ENCODE measurements at regions not wholly inside any gene's neighbourhood (a gene's known extent, or its start where the extent isn't known, plus 50 kb on each side); places are given as distances from the start of the nearest gene placed in this dataset.
"Not testable (repeated sequence)": the region's sequence is repeated elsewhere in the genome, so short reads cannot be mapped to it uniquely, and the experiment has no call there.

DNA sequence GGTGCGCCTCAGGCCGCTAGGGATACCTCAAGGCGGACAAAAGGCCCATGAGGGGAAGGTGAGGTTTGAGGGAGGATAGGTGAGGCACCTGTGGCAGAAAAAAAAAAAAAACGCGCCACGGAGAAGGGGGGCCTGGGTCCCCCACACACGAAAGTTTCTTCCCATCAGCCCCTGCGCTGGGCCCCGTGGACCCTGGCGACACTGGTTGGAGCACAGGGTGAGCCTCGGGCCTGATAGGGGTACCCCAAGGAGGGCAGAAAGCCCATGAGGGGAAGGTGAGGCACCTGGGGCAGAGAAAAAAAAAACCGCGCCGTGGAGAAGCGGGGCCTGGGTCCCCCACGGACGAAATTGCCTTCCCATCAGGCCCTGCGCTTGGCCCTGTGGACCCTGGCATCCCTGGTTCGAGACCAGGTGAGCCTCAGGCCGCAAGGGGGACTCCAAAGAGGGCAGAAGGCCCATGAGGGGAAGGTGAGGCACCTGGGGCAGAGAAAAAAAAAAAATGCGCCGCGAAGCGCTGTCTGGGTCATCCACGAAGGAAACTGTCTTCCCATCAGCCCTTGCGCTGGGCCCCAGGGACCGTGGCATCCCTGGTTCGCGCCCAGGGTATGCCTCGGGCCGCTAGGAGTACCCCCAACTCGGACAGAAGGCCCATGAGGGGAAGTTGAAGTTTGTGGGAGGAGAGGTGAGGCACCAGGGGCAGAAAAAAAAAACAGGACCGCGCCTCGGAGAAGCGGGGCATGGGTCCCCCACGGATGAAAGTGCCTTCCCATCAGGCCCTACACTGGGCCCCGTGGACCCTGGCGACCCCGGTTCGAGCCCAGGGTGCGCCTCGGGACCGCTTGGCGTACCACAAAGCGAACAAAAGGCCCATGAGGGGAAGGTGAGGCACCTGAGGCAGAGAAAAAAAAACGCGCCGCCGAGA is 226.2 kb downstream of the CCDC74A start:
- no peak for DNase-seq (ENCODE audit: low read depth)

DNA sequence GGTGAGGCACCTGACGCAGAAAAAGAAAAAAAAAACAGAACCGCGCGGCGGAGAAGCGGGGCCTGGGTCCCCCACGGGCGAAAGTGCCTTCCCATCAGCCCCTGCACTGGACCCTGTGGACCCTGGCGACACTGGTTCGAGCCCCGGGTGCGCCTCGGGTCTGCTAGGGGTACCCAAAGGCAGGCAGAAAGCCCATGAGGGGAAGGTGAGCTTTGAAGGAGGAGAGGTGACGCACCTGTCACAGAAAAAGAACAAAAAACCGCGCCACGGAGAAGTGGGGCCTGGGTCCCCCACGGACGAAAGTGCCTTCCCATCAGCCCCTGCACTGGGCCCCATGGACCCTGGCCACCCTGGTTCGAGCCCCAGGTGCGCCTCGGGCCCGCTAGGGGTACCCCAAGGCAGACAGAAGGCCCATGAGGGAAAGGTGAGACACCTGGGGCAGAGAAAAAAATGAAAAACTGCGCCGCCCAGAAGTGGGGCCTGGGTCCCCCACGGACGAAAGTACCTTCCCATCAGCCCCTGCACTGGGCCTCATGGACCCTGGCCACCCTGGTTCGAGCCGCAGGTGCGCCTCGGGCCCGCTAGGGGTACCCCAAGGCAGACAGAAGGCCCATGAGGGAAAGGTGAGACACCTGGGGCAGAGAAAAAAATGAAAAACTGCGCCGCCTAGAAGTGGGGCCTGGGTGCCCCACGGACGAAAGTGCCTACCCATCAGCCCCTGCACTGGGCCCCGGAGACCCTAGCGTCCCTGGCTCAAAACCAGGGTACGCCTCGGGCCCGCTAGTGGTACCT is 227.4 kb downstream of the CCDC74A start:
- no peak for DNase-seq (ENCODE audit: low read depth)

DNA sequence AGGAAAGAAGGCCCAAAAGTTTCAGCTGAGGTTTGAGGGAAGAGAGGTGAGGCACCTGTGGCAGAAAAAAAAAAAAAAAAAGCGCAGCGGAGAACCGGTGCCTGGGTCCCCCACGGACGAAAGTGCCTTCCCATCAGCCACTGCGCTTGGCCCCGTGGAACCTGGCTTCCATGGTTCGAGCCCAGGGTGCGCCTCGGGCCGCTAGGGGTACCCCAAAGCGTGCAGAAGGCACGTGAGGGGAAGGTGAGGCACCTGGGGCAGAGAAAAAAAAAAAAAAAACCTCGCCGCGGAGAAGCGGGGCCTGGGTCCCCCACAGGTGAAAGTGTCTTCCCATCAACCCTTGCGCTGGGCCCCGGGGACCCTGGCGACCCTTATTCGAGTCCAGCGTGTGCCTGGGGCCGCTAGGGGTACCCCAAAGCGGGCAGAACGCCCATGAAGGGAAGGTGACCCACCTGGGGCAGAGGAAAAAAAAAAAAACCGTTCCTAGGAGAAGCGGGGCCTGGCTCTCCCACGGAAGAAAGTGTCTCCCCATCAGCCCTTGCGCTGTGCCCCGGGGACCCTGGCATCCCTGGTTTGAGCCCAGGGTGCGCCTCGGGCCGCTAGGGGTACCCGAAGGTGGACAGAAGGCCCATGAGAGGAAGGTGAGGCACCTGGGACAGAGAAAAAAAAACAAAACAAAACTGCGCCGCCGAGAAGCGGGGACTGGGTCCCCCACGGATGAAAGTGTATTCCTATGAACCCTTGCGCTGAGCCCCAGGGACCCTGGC is 228.6 kb downstream of the CCDC74A start:
- DNase-seq (ENCODE audit: low read depth) = no peak

DNA sequence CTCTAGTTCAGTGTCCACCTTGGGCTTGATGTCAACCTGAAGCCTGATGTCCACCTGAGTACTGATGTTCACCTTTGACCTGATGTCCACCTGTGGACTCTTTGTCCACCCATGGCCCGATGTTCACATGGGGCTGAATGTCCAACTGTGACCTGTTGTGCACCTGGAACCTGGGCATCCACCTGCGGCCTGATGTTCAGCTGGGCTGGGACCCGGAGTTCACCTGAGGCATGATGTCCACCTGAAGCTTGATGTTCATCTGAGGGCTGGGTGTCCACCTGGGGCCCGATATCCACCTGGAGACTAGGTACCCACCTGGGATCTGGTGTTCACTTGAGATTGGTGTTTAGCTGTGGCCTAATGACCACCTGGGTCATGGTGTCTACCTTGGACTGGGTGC is 231.3 kb downstream of the CCDC74A start:
- not testable (repeated sequence) for DNase-seq (ENCODE audit: low read depth)

DNA sequence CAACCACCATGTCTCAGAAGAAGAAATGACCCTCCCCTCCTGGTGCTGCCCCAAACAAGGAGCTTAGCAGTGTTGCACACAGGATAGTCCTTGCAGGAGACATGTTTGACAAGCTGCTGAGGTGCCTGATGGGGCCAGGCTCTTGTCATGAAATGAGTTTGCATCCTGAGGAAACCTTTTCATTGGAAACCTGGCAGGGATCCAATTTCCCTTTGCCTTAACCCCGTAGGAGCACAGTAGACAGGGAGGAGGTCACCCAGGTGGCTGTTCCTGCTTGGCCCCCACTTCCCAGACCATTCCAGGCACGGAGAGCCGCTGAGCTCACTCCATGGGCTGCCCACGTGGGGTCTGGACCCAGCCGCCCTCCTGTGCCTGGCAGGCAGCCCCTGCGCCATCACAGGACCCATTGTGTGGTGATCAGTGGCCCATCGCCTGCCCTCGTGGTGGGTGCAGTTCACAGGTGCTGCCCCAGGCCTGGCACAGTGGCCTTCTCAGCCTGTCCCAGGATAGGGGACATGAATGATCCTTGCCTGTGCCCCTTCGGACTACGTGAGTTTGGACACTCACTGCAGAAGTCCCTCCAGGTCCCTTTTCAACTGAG is 247.4 kb downstream of the CCDC74A start:
- DNase-seq (ENCODE audit: low read depth) = not testable (repeated sequence)

DNA sequence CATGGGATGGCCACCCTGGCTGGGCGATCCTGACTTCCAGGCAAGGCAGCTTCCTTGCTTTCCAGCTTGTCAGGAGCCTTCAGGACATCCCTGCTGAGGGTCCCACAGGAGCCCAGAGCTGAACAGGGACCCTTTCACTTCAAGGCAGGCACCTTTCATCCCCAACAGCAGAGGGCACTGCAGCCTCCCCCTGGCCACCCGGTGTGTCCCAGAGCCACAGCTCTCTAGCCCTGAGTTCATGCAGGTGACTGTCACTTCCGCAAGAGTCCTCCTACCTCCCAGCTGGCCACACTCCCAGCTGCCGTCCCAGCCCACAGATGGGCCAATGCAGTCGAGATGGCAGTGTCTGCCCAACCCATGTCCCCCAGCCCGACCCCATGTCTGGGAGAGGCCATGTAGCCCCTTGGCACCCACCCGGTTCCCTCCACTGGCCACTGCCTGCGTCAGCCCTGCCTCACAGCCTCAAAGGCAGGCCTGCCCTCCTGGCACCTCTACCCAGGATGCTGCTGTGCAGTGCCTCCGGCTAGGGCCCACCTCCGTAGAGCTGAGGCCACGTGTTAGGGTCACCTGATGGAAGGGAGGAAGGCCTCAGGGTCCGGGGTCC is 248.3 kb downstream of the CCDC74A start:
- not testable (repeated sequence) for DNase-seq (ENCODE audit: low read depth)

DNA sequence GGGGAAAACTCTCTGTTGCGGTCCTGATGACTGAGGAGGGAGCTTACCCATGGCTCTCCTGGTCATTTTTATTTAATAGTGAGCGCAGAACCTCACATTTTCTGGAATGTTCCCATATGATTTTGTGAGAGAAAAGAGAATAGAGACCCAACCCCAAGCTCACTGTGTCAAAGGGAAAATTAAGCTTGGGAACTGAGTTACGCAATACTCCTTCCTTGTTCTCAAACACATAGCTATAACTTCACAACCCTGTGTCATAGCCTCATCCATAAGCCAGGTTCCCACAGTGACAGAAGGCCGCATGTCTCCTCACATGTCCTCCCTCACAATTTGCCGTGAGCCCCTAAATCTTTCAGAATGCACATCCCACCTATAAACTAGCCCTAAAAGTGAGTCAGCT is 252.8 kb downstream of the CCDC74A start:
- not testable (repeated sequence) for DNase-seq (ENCODE audit: low read depth)

DNA sequence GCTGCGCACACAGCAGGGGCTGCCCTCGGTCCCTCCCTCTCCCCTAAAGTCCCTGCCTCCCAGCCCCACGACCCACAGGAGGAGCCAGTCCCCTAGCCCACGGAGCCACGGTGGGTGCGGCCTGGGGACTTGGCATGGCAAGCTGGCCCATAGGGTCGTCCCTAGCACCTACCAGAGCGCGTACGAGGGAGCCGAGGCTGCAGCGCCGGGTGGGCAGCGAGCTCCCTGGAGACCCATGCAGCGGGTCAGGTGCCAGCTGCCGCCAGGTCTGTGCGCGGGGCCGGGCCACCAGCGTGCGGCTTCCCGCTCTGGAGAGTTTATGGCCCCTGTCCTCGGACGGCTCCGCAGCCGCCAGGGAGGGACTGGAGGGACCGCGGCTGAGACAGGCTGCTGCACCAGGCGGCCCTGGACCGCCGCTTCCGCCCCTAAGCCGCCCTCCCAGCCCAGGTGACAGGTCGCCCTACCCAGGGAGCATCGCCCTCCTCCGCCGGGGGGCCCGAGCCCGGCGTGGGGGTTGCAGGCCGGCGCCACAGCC is 273.6 kb downstream of the CCDC74A start:
- no peak for DNase-seq (ENCODE audit: low read depth)

DNA sequence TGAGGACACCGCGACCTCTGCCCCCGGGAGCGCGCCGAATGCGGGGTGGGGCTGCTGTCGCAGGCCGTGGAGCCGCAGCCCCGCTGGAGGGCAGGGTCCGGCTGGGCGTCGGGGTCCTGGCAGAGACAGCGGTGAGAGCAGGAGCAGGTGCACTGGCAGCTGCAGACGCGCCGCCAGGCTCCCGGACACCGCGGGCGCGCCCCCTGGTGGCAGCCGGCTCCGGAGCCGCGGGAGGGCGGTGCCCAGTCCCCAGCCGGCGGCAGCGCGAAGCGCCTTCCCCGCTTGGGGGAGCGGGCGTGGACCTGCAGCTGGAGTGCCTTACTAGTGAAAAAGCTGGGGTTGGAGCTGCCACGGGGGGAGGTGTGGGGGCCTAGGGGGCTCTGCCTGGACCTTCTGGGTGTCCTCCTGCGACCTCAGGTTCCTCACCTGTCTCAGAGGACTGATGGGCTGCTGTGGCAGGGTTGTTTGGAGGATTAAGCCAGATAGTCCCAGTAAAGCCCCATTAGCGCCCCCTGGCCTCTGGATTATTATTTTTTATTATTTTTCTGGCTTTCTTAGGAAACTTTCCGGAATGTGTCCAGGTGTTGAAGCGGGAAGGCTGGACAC is 274.2 kb downstream of the CCDC74A start:
- peak; percentile 28 for DNase-seq (ENCODE audit: low read depth)

DNA sequence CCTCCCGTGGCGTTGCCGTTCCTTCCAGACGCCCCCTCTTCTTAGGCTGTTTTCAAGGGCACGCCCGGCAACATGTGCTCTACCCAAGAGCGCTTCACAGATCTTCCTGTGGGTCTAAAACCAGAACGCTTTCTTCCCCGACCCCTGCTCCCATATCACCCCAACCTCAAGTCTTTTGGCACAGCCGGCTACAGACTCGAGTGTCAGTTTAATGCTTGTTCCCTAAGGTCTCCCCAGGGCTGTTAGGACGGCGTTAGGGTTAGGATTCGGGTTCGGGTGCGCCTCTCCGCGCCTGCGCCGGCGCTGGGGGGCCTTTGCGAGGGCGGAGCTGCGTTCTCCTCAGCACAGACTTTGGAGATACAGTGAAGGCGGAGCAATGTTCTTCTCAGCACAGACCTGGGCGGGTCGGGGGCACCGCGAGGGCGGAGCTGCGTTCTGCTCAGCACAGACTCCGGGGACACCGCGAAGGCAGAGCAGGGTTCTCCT is 274.7 kb downstream of the CCDC74A start:
- DNase-seq (ENCODE audit: low read depth) = not testable (repeated sequence)

DNA sequence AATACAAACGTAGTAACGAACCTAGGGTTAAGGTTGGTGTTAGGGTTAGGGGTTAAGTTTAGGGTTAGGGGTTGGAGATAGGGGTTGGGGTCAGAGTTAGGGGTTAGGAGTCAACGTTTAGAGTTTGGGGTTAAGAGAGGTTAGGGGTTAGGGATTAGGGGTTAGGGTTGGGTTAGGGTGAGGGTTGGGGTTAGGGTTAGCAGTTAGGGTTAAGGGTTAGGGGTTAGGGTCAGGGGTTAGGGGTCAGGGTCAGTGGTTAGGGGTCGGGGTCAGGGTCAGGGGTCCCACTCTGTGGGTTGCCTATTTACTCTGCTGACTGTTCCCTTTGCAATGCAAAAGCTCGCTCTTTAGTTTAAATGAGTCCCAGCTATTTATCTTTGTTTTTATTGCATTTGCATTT is 275.5 kb downstream of the CCDC74A start:
- not testable (repeated sequence) for DNase-seq (ENCODE audit: low read depth)

DNA sequence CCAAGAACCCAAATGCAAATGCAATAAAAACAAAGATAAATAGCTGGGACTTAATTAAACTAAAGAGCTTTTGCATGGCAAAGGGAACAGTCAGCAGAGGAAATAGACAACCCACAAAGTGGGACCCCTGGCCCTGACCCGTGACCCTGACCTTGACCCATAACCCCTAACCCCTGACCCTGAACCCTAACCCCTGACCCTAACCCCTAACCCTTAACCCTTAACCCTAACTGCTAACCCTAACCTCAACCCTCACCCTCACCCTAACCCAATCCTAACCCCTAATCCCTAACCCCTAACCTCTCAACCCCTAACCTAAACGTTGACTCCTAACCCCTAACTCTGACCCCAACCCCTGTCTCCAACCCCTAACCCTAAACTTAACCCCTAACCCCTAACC is 284.9 kb downstream of the CCDC74A start:
- DNase-seq (ENCODE audit: low read depth) = not testable (repeated sequence)

DNA sequence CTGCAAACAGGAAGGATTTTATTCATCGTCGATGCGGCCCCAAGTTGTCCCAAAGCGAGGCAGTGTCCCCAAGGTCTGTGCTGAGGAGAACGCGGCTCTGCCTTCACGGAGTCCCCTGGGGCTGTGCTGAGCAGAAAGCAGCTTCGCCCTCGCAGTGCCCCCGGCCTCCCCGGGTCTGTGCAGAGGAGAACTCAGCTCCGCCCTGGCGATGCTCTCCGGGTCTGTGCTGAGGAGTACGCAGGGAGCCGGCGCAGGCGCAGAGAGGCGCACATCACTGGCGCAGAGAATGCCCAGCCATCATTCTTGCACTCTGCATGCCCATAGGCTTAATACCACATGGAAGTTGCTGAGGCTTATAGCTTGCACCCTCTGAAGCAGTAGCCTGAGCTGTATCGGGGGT is 285.7 kb downstream of the CCDC74A start:
- not testable (repeated sequence) for DNase-seq (ENCODE audit: low read depth)

DNA sequence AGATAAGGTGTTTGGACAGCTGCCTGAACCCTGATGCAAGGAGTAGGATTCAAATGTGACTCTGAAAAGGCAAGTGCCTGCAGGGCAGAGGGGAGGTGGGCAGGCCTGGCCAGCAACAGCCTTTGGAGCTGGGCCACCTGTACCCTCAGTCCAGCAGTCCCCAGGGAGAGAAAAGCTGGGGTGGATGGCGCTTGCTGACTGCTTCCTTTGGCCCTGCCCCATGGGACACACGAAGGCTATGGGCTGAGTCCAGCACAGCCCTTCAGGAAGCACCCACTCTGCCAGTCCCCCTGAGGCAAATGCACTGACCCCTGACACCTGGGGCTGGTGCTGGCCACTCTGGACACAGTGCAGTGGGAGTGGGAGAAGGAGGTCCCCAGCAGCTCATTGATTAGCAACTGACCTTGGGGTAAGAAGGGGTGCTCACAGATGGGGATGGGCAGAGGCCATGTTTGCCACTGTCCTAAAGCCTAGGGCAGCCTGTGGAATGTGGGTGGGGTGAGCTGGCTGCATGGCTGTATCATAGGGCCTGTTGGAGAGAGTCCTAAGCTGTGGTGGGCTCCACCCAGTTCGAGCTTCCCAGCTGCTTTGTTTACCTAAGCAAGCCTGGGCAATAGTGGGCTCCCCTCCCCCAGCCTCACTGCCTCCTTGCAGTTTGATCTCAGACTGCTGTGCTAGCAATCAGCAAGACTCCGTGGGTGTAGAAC is 290.7 kb downstream of the CCDC74A start:
- DNase-seq (ENCODE audit: low read depth) = not testable (repeated sequence)

DNA sequence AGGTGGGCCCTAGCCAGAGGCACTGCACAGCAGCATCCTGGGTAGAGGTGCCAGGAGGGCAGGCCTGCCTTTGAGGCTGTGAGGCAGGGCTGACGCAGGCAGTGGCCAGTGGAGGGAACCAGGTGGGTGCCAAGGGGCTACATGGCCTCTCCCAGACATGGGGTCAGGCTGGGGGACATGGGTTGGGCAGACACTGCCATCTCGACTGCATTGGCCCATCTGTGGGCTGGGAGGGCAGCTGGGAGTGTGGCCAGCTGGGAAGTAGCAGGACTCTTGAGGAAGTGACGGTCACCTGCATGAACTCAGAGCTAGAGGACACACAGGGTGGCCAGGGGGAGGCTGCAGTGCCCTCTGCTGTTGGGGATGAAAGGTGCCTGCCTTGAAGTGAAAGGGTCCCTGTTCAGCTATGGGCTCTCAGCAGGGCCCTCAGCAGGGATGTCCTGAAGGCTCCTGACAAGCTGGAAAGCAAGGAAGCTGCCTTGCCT is 294.6 kb downstream of the CCDC74A start:
- not testable (repeated sequence) for DNase-seq (ENCODE audit: low read depth)

DNA sequence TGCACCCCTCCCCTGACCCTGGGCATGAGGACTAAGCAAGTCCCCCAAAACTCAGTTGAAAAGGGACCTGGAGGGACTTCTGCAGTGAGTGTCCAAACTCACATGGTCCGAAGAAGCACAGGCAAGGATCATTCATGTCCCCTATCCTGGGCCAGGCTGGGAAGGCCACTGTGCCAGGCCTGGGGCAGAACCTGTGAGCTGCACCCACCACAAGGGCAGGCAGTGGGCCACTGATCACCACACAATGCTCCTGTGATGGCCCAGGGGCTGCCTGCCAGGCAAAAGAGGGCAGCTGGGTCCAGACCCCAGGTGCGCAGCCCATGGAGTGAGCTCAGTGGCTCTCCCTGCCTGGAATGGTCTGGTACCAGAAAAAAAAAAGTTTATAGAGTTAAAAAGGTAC is 295.4 kb downstream of the CCDC74A start:
- DNase-seq (ENCODE audit: low read depth) = not testable (repeated sequence)

DNA sequence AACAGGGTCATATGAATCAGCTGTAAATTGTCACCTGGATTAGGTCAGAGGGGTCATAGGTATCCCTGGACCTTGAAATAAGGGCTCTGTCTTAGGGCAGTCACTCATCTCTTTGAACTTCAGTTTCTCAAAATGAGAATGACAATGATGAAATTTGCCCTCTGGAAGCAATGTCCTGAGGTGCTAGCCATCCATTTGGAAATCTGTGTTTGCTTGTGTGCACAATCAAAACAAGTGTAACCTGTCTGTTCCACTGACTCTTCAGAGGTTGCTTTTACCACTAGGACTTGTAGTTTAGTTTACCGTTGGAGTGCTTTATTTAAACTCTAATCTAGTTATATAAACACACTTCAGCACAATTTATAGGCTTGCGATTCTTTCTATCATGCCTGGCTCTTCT is 297.3 kb downstream of the CCDC74A start:
- not testable (repeated sequence) for DNase-seq (ENCODE audit: low read depth)

DNA sequence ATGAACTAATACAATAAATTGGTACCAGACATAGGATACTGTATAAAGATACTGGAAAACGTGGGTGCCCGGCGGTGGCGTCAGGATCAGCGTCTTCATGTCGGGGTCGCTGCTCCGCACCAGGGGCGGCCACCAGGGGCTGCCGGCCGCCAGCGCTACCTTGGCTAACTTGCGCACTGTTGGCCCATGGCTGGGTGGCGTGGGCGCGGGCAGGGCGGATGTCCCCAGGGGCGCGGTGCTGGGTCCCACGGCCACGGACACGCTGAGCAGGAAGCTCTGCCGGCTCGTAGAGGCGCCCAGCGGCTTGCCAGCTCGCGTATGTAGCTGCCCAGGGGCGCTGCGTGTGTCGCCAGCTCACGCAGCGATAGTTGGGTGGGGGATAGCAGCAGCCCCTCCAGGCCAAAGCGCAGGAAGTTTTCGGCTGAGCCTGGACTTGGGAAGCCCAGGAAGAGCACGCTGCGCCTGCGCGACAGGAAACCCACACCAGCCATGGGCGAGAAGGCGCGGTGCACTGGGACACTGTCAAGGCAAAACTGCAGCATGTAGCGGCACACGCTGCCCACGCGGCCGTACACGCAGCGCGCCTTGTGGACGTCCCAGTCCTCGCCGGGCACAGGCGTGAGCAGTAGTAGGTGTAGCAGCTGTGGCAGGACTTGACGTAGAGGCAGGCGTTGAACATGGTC is 299.9 kb downstream of the CCDC74A start:
- DNase-seq (ENCODE audit: low read depth) = no peak

DNA sequence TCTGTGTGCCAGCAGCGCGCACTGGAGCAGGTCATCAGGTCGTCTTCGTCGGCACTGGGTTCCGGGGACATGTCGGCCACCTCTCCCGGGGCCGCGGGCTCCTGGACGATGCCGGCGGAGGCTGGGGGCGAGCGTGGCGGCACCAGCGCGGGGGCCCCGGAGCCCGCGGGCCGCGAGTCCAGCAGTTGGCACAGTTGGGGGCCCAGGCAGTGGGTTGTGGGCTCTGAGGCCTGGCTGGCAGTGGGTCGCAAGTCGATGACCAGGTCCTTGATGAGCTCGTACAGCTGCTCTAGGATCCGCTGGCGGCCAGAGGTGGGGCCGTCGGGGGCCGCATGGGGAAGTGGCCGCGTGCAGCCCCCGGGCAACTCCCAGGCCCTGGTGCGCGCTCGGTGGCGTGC is 300.5 kb downstream of the CCDC74A start:
- DNase-seq (ENCODE audit: low read depth) = no peak
